Fibroblast of the aortic adventitia (primary cell): ENCODE measurements at regions not wholly inside any gene's neighbourhood (a gene's known extent, or its start where the extent isn't known, plus 50 kb on each side); places are given as distances from the start of the nearest gene placed in this dataset.

Experiments used
- DNase-seq: peaks from one replicate; pipeline ENCODE4 v3.0.0-alpha.2; 2010; ENCODE audit warnings: low read depth
- H3K4me3 ChIP-seq: 2 replicates; pipeline ENCODE4 v1.5.1; 2011; ENCODE audit warnings: low read depth, mild to moderate bottlenecking, control low read depth, low read length, moderate library complexity
- TF ChIP-seq, protein P1 (sequence below): IDR thresholded peaks from 2 replicates; pipeline ENCODE4 v1.5.1; 2011; ENCODE audit warnings: mild to moderate bottlenecking, low read length, control low read depth, inconsistent platforms; ENCODE audit not compliant: insufficient read depth

DNA sequence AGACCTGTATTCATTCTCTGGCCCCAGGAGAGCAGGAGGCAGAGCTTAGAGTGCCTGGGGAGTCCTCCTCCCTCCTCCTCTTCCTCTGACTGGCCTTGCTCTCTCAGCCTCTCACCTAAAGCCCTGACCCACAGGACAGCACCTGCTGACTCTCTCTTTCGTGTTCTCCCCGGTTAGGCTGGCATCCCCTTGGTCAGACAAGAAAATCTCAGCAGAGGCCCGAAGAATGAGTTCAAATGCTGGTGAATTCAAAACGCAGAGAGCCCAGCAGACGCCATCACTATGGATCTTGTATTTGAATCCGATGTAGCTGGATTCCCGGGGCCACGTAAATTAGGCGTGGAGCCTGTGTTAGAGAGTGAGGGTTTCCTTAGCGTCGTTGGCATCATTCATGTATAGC, 255.3 kb downstream of the KLF6 start:
- H3K4me3 ChIP-seq = no peak overlapping the region
- TF ChIP-seq, protein P1, sequence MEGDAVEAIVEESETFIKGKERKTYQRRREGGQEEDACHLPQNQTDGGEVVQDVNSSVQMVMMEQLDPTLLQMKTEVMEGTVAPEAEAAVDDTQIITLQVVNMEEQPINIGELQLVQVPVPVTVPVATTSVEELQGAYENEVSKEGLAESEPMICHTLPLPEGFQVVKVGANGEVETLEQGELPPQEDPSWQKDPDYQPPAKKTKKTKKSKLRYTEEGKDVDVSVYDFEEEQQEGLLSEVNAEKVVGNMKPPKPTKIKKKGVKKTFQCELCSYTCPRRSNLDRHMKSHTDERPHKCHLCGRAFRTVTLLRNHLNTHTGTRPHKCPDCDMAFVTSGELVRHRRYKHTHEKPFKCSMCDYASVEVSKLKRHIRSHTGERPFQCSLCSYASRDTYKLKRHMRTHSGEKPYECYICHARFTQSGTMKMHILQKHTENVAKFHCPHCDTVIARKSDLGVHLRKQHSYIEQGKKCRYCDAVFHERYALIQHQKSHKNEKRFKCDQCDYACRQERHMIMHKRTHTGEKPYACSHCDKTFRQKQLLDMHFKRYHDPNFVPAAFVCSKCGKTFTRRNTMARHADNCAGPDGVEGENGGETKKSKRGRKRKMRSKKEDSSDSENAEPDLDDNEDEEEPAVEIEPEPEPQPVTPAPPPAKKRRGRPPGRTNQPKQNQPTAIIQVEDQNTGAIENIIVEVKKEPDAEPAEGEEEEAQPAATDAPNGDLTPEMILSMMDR = no peak
- no peak for DNase-seq

DNA sequence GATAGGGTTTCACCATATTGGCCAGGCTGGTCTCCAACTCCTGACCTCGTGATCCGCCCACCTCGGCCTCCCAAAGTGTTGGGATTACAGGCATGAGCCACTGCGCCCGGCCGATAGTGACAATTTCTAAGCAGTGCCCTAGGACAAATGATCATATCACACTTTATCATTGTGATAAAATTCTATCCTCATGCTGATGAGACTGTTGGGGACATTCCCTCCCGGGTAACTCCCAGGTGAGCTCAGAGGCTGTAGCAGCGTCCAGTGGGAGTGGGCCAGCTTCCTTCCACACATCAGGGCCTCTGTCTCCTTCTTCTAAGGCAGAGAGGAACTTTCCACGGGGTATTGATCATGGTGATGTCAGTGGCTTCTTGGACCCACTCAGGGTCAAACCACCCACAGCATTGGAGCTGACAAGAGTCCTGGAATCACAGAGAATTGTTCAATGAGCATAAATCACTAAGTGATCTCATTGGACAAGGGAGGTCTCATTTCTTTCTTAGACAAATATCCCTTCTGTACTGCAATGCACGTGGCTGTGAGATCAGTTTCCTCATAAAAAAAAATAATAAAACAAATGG, 256.1 kb downstream of the KLF6 start:
- TF ChIP-seq, protein P1 = no peak
- no peak overlapping the region for H3K4me3 ChIP-seq
- DNase-seq = no peak

DNA sequence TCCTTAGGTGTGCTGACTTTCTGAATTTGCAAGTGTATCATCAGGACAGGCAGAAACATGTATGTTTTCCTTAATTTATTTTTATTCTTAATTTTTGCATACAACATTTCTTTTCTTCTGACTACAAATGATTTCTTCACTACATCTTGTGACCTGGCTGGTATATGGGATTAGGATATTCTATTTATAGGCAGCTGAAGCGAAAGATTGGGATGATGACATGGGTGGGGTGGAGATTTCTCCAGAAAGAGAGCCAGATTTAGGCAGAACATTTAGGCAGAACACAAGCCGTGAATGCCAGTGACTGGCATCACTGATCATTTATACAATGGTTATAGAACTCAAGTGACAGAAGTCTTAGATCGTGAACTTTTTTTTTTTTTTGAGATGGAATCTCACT, 256.7 kb downstream of the KLF6 start:
- TF ChIP-seq, protein P1 = no peak
- peak; percentile 86 for DNase-seq
- H3K4me3 ChIP-seq = peak overlapping the region; percentile 1

- peak overlapping the region; percentile 1 for H3K4me3 ChIP-seq
- TF ChIP-seq, protein P1 = no peak
- DNase-seq = peak; percentile 94
Observed at GRCh38 chr10:3527869-3528268, 257.1 kb downstream of the KLF6 start.

- TF ChIP-seq, protein P1 = no peak
- no peak overlapping the region for H3K4me3 ChIP-seq
- peak; percentile 97 for DNase-seq
Observed at GRCh38 chr10:3526727-3527501, 258.1 kb downstream of the KLF6 start.

GRCh38 chr10:3525832-3526449, 259.1 kb downstream of the KLF6 start:
- TF ChIP-seq, protein P1 = no peak
- H3K4me3 ChIP-seq = no peak overlapping the region
- DNase-seq = peak; percentile 97
